HEK293T (cell line): ENCODE measurements at regions not wholly inside any gene's neighbourhood (a gene's known extent, or its start where the extent isn't known, plus 50 kb on each side); places are given as distances from the start of the nearest gene placed in this dataset.

Source experiments
- FOXA1 ChIP-seq: fragments of 450-650 bp; IDR thresholded peaks from 2 replicates; pipeline ENCODE4 v1.6.1; 2016; ENCODE audit warnings: mild to moderate bottlenecking
- FOXK2 ChIP-seq: fragments of 450-650 bp; IDR thresholded peaks from 2 replicates; pipeline ENCODE4 v1.6.1; 2016; ENCODE audit warnings: mild to moderate bottlenecking
- LEF1 ChIP-seq: fragments of 450-650 bp; IDR thresholded peaks from 2 replicates; pipeline ENCODE4 v1.6.1; 2017; ENCODE audit warnings: mild to moderate bottlenecking, borderline replicate concordance

- TF ChIP-seq FOXK2 (no peak), FOXA1 (no peak), LEF1 (no peak)
Observed at GRCh38 chr13:34152409-34152808, 334.5 kb downstream of the RFC3 start.
